Limb (tissue), 2 donors: ENCODE measurements at regions not wholly inside any gene's neighbourhood (a gene's known extent, or its start where the extent isn't known, plus 50 kb on each side); places are given as distances from the start of the nearest gene placed in this dataset.

Experiments
- DNase-seq, 2 donors: peaks; one replicate each; pipeline ENCODE4 v3.0.0-alpha.2; 2016; ENCODE audit errors: extremely low spot score in 2 of 2

DNA sequence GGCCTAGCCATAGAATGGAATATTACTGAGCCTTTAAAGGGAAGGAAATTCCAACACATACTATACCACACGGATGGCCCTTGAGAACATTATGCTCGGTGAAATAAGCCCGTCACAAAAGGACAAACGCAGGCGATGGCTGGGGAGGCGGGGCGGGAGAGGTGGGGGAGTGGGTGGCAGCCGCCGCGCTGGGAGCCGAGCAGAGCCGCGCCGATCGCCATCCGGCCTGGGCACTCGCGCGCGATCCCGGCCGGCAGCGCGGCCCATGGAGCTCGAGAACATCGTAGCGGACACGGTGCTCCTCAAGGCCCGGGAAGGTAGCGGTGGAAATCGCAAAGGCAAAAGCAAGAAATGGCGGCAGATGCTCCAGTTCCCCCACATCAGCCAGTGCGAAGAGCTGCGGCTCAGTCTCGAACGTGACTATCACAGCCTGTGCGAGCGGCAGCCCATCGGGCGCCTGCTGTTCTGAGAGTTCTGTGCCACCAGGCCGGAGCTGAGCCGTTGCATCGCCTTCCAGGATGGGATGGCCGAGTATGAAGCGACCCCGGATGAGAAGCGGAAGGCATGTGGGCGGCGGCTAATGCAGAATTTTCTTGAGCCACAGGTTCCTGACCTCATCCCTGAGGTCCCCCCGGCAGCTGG is 140.1 kb downstream of the ZDHHC20 start:
- peak in 1 of 2 donors; percentile 29 for DNase-seq

DNA sequence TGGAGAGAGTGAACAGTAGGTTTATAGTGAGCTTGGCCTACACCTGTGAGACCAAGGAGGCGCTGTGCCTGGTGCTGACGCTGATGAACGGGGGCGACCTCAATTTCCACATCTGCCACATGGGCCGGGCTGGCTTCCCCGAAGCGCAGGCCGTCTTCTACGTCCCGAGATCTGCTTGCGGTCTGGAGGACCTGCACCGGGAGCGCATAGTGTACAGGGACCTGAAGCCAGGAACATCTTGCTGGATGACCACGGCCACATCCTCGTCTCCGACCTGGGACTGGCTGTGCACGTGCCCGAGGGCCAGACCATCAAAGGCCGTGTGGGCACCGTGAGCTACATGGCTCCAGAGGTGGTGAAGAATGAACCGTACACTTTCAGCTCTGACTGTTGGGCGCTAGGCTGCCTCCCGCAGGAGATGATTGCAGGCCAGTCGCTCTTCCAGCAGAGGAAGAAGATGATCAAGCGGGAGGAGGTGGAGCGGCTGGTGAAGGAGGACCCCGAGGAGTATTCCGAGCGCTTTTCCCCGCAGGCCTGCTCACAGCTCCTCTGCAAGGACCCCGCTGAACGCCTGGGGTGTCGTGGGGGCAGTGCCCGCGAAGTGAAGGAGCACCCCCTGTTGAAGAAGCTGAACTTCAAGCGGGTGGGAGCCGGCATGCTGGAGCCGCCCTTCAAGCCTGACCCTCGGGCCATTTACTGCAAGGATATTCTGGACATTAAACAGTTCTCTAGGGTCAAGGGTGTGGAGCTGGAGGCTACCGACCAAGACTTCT is 139.0 kb downstream of the ZDHHC20 start:
- DNase-seq: no peak

DNA sequence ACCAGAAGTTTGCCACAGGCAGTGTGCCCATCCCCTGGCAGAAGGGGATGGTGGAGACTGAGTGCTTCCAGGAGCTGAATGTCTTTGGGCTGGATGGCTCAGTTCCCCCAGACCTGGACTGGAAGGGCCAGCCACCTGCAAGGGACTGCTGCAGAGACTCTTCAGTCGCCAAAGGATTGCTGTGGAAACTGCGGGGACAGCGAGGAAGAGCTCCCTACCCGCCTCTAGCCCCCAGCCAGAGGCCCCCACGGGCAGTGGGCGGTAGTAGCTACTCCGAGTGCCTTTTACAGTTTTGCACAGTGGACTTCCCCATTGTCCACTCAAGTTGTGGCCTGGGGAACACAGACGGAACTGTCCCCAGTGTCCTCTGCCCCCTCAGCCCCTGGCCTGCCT is 138.5 kb downstream of the ZDHHC20 start:
- DNase-seq: no peak

DNA sequence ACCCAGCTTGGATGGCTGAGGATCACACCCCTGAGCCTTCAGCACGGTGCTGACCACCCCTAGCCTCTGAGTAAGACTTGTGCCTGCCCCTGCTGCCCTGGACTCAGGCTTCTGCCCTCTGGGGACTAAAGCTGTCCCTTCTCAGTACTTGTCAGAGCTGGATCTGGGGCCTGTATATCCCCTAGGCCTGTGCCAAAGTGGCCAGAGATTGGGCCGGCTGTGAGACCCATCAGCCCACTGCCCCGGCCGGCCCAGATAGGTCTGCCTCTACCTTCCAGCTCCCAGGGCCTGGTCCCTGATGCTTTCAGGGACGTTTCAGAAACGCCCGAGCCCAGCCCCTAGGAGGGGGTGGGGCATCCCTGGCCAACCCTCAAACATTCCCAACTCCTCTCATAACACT is 137.8 kb downstream of the ZDHHC20 start:
- DNase-seq: no peak

DNA sequence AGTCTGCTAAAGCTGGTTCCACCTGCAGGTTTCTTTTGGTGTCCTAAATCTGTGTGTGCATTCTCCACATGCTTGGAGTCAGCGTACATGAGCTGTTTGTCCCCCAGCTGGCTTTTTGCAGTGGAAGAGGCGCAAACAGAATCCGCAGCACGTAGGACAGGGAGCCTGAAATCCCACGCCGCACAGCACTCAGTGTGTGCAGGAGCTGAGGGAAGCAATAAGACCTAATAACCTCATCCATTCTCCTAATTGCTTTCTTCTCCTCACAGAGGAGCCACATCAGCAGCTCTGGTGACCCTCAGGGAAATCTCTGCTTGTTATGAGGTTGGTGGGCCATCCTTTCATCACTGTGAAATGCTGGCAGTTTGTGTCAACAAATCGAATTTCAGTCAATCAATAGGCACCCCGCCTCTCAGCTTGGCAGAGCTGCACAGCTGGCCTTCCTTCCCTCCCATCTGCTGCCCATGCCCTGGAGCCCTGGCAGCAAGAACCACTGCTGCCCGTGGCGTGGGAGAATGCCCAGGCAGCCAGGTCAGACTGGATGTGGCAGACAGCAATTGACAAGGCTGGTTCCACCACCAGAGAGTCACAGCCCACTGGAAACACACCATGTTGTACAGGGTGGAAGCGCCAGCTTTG is 136.7 kb downstream of the ZDHHC20 start:
- DNase-seq: no peak
